HG03095 (cell line): ENCODE measurements at regions not wholly inside any gene's neighbourhood (a gene's known extent, or its start where the extent isn't known, plus 50 kb on each side); places are given as distances from the start of the nearest gene placed in this dataset.

Experiments
- ATAC-seq: cut with Tn5 transposase; IDR thresholded peaks from one replicate; pipeline ENCODE4 v1.9.1; 2021; ENCODE audit warnings: moderate library complexity; ENCODE audit not compliant: unreplicated experiment

DNA sequence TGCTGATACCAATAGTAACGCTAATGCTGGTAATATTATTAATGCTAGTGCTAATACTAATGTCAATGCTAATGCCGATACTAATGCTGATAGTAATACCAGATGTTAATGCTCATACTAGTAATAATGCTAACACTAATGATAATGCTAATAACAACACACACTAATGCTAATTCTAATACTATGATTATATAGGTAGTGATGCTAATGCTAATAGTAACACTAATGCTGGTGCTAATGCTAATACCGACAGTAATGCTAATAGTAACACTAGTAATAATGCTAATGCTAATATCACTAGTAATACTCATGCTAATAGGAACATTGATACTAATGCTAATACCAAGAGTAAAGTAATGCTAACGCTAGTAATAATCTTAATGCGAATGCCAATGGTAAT lies 406.4 kb upstream of the RNF32 start:
- ATAC-seq = no peak

DNA sequence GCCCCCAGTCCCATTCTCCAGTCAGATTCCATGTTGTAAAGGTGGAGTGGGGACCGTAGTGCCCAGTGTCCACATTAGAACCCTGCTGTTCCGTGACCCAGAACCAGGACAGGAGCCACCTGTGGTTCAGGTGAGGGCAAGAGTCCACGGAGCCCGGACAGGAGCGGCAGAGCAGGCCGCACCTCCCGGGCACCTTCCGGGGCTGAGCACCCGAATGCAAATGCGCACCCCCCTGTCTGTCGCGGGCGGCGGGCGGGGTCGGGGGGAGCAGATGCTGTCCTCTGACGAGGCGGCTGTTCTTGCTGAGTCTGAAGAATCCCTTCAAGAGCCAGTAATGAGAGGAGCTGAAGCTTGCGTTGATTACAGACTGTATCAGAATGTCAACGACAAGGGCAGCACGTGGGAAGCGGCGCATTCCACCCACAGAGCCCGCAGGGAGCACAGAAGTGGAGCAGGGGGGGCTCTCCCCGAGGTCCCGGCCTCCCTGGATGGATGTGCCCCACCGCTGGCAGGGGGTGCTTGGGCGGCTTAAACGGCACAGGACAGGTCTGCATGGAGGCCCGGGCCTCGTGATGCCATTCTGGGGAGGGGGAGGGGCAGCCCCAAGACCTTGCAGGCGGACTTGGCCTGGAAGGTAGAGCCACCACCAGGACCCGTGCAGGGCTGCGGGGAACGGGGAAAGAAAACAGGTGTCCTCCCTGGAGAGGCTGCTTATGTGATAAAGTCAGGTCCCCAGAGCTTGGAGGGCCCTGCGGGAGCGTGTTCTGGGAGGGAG lies 407.5 kb upstream of the RNF32 start:
- ATAC-seq = no peak

GRCh38 chr7:156230576-156230975 lies 410.0 kb upstream of the RNF32 start:
- ATAC-seq = no peak

DNA sequence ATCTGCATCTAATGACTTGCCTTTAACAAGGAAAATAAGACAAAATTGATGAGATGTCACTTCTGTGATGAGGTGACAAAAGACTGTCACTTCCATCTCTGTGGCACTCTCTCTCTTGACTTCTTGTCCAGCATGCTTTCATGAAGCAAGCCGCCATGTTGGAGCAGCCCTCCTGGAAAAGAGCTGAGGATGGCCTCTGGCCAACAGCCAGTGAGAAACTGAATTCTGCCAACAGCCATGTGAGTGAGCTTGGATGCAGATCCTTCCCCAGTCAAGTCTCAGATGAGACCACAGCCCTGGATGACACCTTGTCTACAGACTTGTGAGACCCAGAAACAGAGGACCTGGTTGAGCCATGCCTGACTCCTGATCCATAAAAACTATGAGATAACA lies 412.6 kb upstream of the SHH start:
- ATAC-seq = no peak

DNA sequence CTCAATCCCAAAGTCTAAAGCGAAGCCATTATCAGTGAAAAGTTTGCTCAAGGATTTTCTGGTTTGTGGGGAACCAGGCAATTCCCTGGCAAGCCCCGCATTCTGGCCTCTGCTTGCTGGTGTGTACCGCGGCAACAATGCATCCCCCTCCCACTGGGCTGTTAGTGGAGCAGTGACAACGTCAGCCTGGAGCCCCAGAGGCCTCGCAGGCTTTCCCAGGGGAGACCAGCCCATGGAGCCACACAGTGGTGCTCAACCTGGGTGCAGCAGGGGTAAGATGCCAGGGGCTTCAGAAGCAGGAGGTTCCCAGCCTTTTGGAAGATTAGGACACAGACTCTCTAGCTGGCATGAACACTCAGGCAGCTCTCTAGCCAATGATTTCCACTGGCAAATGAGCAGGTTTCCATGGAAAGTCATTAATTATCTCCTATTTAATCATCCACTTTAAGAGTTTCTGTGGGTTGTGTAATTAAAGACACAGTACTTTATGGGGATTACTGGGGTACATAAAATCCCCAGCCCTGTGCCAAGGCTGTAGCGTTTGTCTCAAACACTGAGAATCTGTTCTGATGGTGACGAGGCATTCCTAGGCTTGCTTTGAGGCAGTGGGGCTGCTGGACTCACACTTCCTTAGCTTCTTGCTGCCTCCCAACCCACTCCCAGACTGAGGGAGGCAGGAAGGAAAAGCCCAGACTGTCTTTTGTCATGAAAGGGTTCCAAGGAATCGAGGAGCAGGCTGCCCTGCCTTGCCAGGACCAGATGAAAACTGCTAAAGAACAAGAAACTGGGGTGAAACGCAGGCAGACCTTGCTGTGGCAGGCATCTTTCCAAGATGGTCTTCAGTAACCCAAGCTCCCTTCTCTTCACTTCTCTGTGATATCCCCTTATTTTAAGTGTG lies 411.9 kb upstream of the SHH start:
- no peak for ATAC-seq

DNA sequence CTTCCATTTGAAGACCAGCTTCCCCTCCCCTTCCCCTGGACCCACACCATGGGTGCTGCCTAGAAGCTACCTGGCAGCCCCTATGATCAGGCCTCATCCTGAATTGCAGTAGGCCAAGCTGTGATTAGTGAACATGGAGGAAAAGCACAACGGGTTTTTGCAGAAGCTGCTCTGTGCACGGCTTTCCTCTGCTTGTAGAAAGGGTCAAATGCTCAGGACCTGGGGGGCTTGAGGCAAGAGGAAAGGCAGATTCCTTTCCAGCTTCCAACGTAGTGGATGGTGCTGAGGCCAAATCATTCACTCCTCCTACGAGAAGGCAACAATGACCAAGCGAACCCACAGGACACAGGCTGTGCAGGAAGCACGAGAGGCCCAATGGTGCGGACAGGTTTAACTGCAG lies 410.3 kb upstream of the SHH start:
- no peak for ATAC-seq

GRCh38 chr7:156222151-156222550 lies 409.9 kb upstream of the SHH start:
- ATAC-seq = no peak

DNA sequence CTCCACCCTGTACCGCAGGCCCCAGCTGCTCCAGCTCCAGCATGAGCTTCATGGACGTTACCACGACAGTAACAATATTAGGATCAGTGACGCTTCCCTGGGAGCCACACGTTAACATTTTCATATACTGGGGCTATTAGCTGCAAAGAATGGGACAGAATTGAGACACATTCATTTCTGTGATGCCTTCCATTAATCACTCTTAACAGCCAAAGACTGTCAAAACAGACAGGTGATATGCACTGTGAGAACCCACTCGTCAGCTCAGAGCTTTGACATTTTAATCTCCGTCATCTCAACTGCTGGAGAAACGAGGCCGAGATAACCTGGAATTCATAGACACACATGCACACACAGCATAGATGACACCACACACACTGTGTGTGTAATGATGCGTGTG lies 408.4 kb upstream of the SHH start:
- no peak for ATAC-seq

DNA sequence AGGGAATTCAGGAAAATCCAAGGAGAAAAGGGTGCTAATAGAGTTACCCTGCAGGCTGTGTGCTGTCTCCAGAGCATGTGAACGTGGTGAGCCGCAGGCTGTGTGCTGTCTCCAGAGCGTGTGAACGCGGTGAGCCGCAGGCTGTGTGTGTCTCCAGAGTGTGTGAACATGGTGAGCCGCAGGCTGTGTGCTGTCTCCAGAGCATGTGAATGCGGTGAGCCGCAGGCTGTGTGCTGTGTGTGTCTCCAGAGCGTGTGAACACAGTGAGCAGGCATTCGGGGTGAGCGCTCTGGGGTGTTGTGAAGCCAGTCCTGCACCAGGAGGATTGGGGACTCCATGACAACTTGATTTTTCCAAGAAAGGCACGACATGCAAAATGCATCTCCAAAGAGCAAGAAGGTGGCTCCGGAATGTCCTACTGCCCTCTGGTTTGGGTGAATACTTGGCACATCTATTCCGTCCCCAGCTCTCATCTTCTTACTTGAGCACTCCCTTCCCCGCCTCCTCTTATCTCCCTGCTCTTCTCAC lies 407.9 kb upstream of the SHH start:
- ATAC-seq = no peak

DNA sequence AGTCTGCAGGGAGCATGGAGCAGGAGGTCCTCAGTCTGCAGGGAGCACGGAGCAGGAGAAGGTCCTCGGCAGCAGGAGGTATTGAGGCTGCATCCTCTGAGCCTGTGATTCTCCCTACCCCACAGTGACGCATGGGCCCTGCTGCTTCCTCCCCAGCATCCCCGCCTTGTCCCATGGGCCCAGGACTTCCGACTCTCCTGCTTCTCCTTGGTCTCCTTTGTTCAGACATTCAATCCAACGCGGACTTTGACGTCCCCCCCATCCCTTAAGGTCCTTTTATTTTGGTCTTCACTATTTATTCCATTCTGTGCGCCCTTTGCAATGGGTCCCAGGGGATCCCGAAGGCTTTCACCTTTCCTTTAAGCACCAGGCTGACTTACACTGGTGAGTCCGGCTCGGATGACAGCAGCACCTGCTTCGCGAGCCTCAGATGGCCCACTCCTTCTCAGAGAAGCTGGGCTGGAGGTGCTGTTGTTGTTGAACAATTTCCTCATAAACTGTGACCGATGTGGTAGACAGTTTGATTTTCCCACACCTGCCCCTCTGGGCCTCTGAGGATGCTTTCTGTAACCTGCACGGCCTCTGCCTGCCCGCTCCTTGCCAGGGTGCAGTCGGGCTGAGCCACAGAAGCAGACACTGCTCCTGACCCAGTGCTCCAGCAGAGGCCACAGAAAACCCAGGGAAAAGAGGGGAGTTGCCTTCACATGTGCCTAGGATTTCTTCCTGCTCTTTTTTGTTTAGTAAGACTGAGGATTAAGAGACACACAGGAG lies 407.2 kb upstream of the SHH start:
- ATAC-seq = no peak

DNA sequence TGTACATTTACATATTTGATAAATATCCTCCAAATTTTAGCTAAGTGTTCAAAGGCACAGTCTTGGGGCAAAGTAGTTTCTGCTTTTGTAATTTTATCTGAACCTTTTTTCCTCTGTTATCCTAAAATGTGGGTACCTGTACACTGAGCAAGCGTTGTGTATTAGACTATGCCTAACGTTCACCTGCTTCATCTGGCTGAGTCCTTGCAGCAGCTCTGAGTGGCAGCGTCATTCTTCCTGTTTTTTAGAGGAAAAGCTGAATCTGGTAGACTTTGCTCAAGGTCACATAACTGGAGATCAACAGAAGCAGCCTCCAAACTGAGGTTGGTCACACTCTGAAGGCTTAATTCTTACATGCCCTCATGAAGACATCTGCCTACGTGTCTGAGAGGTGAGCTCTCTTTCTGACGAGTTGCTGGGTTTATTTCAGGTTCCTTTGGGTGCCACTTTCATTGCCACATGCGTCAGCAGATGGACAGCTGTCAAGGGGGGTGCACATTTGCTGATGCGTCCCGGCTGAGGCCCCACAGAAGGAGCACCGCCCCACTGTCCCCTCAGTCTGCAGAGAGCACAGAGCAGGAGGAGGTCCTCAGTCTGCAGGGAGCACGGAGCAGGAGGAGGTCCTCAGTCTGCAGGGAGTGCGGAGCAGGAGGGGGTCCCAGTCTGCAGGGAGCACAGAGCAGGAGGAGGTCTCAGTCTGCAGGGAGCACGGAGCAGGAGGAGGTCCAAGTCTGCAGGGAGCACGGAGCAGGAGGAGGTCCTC lies 406.5 kb upstream of the SHH start:
- ATAC-seq = no peak

DNA sequence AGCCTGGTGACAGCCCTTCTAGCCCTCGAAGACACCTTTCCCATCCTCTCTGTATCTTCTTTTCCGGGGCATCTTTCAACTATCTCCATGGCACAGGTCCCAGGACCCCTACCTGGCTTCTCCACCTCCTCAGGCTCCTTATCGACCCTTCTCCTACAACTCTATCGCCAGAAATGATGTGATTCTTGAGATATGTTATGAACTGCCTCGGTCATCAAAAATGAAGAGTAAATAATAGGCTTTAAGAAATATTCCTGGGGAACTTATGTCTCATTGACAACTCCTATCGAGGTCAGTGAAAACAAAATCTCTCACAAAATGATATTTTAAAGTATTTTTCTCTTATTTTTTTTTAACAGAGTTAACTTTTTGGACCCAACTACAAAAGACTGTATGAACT lies 405.5 kb upstream of the SHH start:
- ATAC-seq = no peak

GRCh38 chr7:156209087-156209486 lies 396.8 kb upstream of the SHH start:
- no peak for ATAC-seq

DNA sequence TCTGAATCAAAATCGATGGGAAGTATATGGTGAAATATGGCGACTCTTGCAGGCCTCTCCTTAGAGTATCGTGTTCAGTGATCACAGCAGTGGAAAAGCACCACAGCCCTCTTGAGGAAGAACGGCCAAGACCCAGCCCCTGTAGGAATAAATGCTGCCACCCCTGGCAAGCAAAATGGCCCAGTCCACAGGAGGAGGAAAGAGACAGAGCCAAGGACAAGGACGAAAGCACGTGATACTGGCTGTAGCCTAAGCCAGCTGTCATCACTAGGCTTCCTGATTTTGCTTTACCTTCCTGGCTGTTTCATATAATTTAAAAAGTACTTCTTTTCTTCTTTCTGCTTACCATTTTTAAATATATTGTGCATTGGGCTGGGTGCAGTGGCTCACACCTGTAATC lies 395.0 kb upstream of the SHH start:
- ATAC-seq = no peak

- no peak for ATAC-seq
Measured at GRCh38 chr7:156206174-156206573, 393.9 kb upstream of the SHH start.

- no peak for ATAC-seq
Measured at GRCh38 chr7:156204820-156205219, 392.6 kb upstream of the SHH start.

GRCh38 chr7:156203923-156204322 lies 391.7 kb upstream of the SHH start:
- ATAC-seq = no peak

GRCh38 chr7:156198277-156198676 lies 386.0 kb upstream of the SHH start:
- ATAC-seq = no peak

- ATAC-seq = no peak
Measured at GRCh38 chr7:156196649-156197048, 384.4 kb upstream of the SHH start.

GRCh38 chr7:156195276-156195675 lies 383.0 kb upstream of the SHH start:
- no peak for ATAC-seq

GRCh38 chr7:156194813-156195212 lies 382.6 kb upstream of the SHH start:
- no peak for ATAC-seq
